Dedifferentiated amniotic fluid mesenchymal stem cell (primary cell): ENCODE measurements at regions not wholly inside any gene's neighbourhood (a gene's known extent, or its start where the extent isn't known, plus 50 kb on each side); places are given as distances from the start of the nearest gene placed in this dataset.

ENCODE experiments used
- DNase-seq: peaks from one replicate; pipeline ENCODE4 v3.0.0-alpha.2; 2016; ENCODE audit errors: extremely low spot score

- DNase-seq, result no peak
Measured at GRCh38 chr12:60324746-60325145, 728.9 kb downstream of the SLC16A7 start.

- peak; percentile 16 for DNase-seq
Measured at GRCh38 chr12:60333461-60333860, 737.6 kb downstream of the SLC16A7 start.

GRCh38 chr12:60335745-60336144 is 739.9 kb downstream of the SLC16A7 start:
- DNase-seq, result peak; percentile 58

GRCh38 chr12:60337839-60338549 is 742.2 kb downstream of the SLC16A7 start:
- no peak for DNase-seq

- no peak for DNase-seq
Measured at GRCh38 chr12:60345442-60345841, 749.6 kb downstream of the SLC16A7 start.

- DNase-seq, result no peak
Measured at GRCh38 chr12:60349232-60349978, 753.6 kb downstream of the SLC16A7 start.

GRCh38 chr12:60387356-60387755 is 791.5 kb downstream of the SLC16A7 start:
- DNase-seq, result no peak

- DNase-seq, result no peak
Measured at GRCh38 chr12:60391051-60391450, 795.2 kb downstream of the SLC16A7 start.

- no peak for DNase-seq
Measured at GRCh38 chr12:60391791-60392190, 796.0 kb downstream of the SLC16A7 start.

GRCh38 chr12:60393093-60393492 is 797.3 kb downstream of the SLC16A7 start:
- no peak for DNase-seq

- DNase-seq, result peak; percentile 38
Measured at GRCh38 chr12:60394665-60395064, 798.8 kb downstream of the SLC16A7 start.

GRCh38 chr12:60398547-60398946 is 802.7 kb downstream of the SLC16A7 start:
- DNase-seq, result no peak

- no peak for DNase-seq
Measured at GRCh38 chr12:60399064-60399463, 803.2 kb downstream of the SLC16A7 start.

GRCh38 chr12:60402996-60403395 is 807.2 kb downstream of the SLC16A7 start:
- DNase-seq, result no peak

GRCh38 chr12:60415351-60415750 is 819.5 kb downstream of the SLC16A7 start:
- no peak for DNase-seq

- no peak for DNase-seq
Measured at GRCh38 chr12:60419986-60420385, 824.2 kb downstream of the SLC16A7 start.

- no peak for DNase-seq
Measured at GRCh38 chr12:60421741-60422140, 825.9 kb downstream of the SLC16A7 start.

GRCh38 chr12:60437297-60437696 is 841.5 kb downstream of the SLC16A7 start:
- DNase-seq, result no peak

GRCh38 chr12:60441577-60441976 is 845.7 kb downstream of the SLC16A7 start:
- no peak for DNase-seq

- no peak for DNase-seq
Measured at GRCh38 chr12:60451457-60451856, 855.6 kb downstream of the SLC16A7 start.

- DNase-seq, result no peak
Measured at GRCh38 chr12:60465060-60465459, 869.2 kb downstream of the SLC16A7 start.

GRCh38 chr12:60468546-60468945 is 872.7 kb downstream of the SLC16A7 start:
- no peak for DNase-seq

- DNase-seq, result no peak
Measured at GRCh38 chr12:60475825-60476224, 880.0 kb downstream of the SLC16A7 start.
